Aorta (tissue), 5 donors: ENCODE measurements at regions not wholly inside any gene's neighbourhood (a gene's known extent, or its start where the extent isn't known, plus 50 kb on each side); places are given as distances from the start of the nearest gene placed in this dataset.
A peak's percentile ranks its signal among the peaks of the same experiment; 100 is the strongest.

Experiments used
- ATAC-seq: fragments of 200-7000 bp; cut with Tn5 transposase; one replicate; pipeline ENCODE4 v1.9.1; 2022; ENCODE audit warnings: moderate library complexity; ENCODE audit not compliant: low FRiP score
- DNase-seq, 2 donors: peaks; one replicate each; pipeline ENCODE4 v3.0.0-alpha.2; 2020
- H3K27ac ChIP-seq, 2 donors: one replicate each; pipeline ENCODE4 v1.5.1; 2013; ENCODE audit warnings: low read length in 2 of 2, mild to moderate bottlenecking in 2 of 2, moderate library complexity in 2 of 2, control low read depth in 1 of 2, inconsistent platforms in 1 of 2, low read depth in 1 of 2
- H3K27me3 ChIP-seq, 2 donors: one replicate each; pipeline ENCODE4 v1.6.1; 2013; ENCODE audit warnings: control low read depth in 1 of 2, low read length in 1 of 2, mild to moderate bottlenecking in 1 of 2, moderate library complexity in 1 of 2; ENCODE audit not compliant: insufficient read depth in 2 of 2, control insufficient read depth in 1 of 2
- H3K36me3 ChIP-seq, 2 donors: one replicate each; pipeline ENCODE4 v1.6.1; 2013; ENCODE audit warnings: control low read depth in 1 of 2, low read length in 1 of 2, mild to moderate bottlenecking in 1 of 2; ENCODE audit not compliant: insufficient read depth in 2 of 2, control insufficient read depth in 1 of 2
- H3K4me1 ChIP-seq, 2 donors: one replicate each; pipeline ENCODE4 v1.6.1; 2013; ENCODE audit warnings: low read length in 2 of 2, control low read depth in 1 of 2, mild to moderate bottlenecking in 1 of 2, moderate library complexity in 1 of 2; ENCODE audit not compliant: insufficient read depth in 2 of 2, control insufficient read depth in 1 of 2
- H3K4me3 ChIP-seq, 2 donors: one replicate each; pipeline ENCODE4 v1.5.1; 2013; ENCODE audit warnings: low read length in 2 of 2, control low read depth in 1 of 2, mild to moderate bottlenecking in 1 of 2
- H3K9me3 ChIP-seq: one replicate; pipeline ENCODE4 v1.6.1; 2013; ENCODE audit warnings: mild to moderate bottlenecking, low read length; ENCODE audit not compliant: control insufficient read depth
- WGBS, 2 donors: extraction: QIAGEN DNeasy Blood & Tissue Kit; methylation state at CpG; one replicate each; pipeline ENCODE4 v1.1.7; 2013; 5-methylcytosine and 5-hydroxymethylcytosine counted together
- intact Hi-C, 2 donors: fragments of 100-400 bp; cut with DNase I; formaldehyde crosslinking; loops; one replicate each; pipeline versions ENCODE4 v1.14.2 to v1.15.0; 2022
- donor health status: healthy with polysubstance abuse.
- donor health status: Bipolar disorder and iron deficiency.
- donor health status: DM: no; HTN: no; CAD: no.
- donor health status: DM: no; HTN: no; CAD: no.
- donor health status: DM: yes; HTN: yes; CAD: no.

DNA sequence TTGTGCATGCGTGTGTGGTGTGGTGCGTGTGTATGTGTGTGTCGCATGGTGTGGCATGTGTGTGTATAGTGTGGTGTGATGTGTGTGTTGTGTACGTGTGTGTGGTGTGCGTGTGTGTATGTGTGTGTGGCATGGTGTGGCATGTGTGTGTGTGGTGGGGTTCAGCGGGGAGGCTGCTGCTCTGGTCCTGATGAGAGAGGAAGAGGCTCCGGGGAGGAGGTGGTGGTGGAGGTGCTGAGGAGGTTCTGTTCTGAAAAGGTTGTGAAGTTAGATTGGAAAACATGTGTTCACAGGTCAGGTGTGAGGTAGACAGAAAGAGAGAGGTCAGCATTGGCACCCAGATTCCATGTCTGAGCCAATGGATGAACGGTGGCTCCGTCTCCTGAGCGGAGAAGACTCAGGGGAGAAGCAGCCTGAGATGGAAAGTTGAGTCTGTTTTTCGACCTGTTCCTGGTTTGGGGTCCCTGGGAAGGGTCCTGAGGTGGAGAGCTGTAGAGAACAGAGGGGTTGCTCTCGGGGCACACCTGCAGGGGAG, 67.2 kb upstream of the HDAC4 start:
- Histone ChIP-seq H3K27ac (no peak overlapping the region), H3K4me1 (no peaks in the 10 kb centered on the region), H3K4me3 (no peak overlapping the region), H3K9me3 (no peaks in the 10 kb centered on the region), H3K36me3 (no peaks in the 10 kb centered on the region), H3K27me3 (no peaks in the 10 kb centered on the region)
- DNase-seq: peak in 1 of 2 donors; percentile 24
- intact Hi-C loops: loop anchor here in 1 of 2 donors (10.0 kb wide), 1 partner anchor 557 kb away; the partner anchor contains the start of gene NDUFA10
- WGBS, 2 donors: 92 to 96% methylated on average over 12 of the region's 12 CpGs
- ATAC-seq: no peak

DNA sequence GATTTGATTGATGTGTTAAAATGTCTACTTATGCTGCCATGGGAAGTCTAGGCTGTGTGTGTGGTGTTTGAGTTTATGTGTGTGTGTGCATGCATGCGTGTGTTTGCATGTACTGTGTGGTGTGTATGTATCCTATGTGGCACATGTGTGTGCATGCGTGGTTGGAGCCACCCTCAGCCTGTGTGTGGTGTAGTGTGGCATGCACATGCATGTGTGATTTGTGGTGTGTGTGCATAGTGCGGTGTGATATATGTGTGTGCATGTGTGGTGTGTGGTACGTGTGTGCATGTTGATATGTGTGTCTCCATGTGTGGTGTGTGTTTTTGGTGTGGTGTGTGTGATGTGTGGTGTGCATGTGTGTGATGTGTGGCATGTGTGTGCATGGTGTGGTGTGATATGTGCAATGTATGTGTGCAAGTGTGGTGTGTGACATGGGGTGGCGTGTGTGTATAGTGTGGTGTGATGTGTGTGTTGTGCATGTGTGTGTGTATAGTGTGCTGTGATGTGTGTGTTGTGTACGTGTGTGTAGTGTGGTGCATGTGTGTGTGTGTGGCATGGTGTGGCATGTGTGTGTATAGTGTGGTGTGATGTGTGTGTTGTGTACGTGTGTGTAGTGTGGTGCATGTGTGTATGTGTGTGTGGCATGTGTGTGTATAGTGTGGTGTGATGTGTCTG, 66.6 kb upstream of the HDAC4 start:
- no peak for DNase-seq
- intact Hi-C loops: loop anchor here in 1 of 2 donors (10.0 kb wide), 1 partner anchor 557 kb away; the partner anchor contains the start of gene NDUFA10
- WGBS, 2 donors: 95% methylated on average over 7 of the region's 7 CpGs

DNA sequence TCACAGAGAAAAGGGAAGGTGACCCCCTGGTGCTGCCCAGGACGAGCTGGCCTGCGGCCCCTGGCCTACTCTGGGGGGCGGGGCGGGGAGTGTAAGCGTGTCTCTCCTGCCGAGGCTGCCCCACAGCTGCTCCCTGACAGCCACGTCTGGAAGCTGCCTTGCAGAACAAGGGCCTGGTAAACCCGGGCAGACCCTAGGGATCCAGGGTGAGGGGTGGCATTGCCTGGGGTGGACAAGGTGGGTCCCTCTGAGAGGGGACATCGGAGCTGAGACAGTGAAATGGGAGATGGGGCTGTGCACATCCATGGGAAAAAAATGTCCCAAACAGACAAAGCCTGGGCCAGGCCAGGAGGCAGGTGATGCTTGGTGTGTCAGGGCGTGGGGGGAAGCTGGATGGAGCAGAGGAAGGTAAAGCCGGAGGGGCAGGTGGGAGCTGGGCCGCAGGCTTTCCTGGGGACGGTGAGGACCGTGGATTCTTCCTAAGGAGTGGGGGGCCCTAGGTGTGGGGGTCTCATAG, 66.0 kb upstream of the HDAC4 start:
- Histone ChIP-seq H3K27me3 (no peaks in the 10 kb centered on the region), H3K27ac (no peak overlapping the region), H3K36me3 (no peaks in the 10 kb centered on the region), H3K4me3 (no peak overlapping the region), H3K4me1 (no peaks in the 10 kb centered on the region), H3K9me3 (no peaks in the 10 kb centered on the region)
- intact Hi-C loops: loop anchor here in 1 of 2 donors (10.0 kb wide), 1 partner anchor 558 kb away; the partner anchor contains the start of gene NDUFA10
- peak; percentile 44 to 62 for DNase-seq
- 89 to 92% methylated on average over 14 of the region's 14 CpGs for WGBS, 2 donors
- ATAC-seq: no peak

More for the DNA sequence above, 66.6 kb upstream of the HDAC4 start:
- H3K27me3 ChIP-seq: no peaks in the 10 kb centered on the region
- no peaks in the 10 kb centered on the region for H3K9me3 ChIP-seq
- no peaks in the 10 kb centered on the region for H3K36me3 ChIP-seq
- no peaks in the 10 kb centered on the region for H3K4me1 ChIP-seq
- H3K4me3 ChIP-seq: no peak overlapping the region
- H3K27ac ChIP-seq: no peak overlapping the region
- no peak for ATAC-seq

DNA sequence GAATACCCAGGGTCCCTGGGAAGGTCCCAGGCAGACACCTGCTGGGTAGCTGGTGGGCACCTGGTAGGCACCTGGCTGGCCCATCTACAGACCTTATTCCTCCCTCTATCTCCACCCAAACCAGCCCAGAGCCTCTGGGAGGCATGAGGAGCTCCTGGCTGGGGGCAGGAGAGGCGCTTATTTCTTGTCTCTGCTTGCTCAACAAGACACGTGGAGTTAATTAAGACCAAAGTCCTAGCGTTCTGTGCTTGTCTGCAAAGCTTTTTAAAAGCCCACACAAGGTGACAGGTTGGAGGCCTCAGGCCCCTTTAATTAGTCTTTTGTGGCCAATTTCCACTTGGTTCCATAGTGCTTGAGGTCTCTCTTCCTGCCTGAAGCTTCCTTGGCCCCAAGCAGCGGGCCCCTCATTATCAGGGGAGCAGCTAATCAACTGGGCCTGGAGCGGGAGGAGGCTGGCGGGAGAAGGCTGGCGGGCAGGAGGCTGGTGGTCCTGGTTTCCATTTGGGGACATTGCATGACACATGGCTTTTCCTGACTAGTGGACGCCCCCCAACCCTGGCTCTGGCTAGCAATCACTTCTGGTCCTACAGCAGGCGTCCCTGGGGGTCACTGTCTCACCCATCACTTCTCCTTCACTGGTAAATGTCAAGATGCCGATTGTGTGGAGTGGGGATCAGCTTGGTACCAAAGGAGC, 65.4 kb upstream of the HDAC4 start:
- H3K27me3 ChIP-seq: no peaks in the 10 kb centered on the region
- no peaks in the 10 kb centered on the region for H3K36me3 ChIP-seq
- ATAC-seq: no peak
- H3K27ac ChIP-seq: no peak overlapping the region
- no peak overlapping the region for H3K4me3 ChIP-seq
- intact Hi-C loops: loop anchor here in 1 of 2 donors (10.0 kb wide), 1 partner anchor 559 kb away; the partner anchor contains the start of gene NDUFA10
- 87 to 94% methylated on average over 10 of the region's 10 CpGs for WGBS, 2 donors
- no peaks in the 10 kb centered on the region for H3K4me1 ChIP-seq
- peak in 1 of 2 donors; percentile 38 for DNase-seq
- H3K9me3 ChIP-seq: no peaks in the 10 kb centered on the region

DNA sequence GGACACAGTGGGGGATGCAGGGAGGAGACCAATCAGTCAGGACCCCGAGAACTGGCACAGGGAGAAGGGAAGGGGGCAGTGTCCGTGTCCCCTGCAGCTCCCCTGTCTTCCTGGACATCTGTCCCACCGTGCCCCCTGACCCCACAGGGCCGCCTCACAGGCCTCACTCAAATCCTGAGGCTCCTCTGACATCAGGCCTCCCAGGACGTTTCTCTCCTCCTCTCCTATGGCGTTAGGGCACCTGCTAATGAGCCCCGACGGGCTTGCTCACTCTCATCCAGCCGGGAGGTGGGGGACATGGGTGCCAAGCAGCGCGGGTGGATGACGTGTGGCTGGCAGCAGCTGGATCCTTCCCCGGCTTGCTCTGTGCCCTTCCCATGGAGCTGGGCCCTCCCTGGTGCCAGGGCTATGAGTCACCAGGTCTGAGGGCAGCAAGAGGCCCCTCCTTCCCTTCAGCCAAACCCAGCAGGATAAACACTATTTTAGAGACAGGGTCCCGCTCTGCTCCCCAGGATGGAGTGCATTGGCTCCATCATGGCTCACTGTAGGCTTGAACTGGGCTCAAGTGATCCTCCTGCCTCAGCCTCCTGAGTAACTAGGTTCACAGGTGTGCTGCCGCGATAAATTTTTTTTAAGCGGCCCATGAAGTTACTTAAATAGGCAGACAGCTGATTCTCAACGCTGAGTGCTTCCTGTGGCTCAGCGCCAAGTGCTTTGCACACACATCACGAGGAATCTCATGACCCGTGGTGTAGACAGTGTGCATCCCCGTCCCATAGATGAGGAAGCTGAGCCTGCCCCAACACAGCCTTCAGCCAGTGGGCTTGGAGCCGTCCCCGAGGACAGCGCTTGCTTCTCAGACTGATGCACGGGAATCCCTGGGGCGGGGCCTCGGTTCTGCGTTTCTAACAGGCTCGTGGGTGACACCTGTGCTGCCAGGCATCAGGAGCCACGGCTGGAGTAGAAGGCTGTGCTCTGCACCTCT, 64.5 kb upstream of the HDAC4 start:
- Histone ChIP-seq H3K9me3 (no peaks in the 10 kb centered on the region), H3K36me3 (no peaks in the 10 kb centered on the region), H3K27ac (no peak overlapping the region), H3K27me3 (no peaks in the 10 kb centered on the region), H3K4me3 (no peak overlapping the region), H3K4me1 (no peaks in the 10 kb centered on the region)
- 52 to 53% methylated on average over 29 to 31 of the region's 31 CpGs for WGBS, 2 donors
- ATAC-seq: peak; percentile 75
- intact Hi-C loops: loop anchor here in 1 of 2 donors (10.0 kb wide), 1 partner anchor 559 kb away; the partner anchor contains the start of gene NDUFA10
- DNase-seq: peak; percentile 93 to 94

- H3K36me3 ChIP-seq: no peaks in the 10 kb centered on the region
- H3K27ac ChIP-seq: no peak overlapping the region
- intact Hi-C loops: loop anchor here in 1 of 2 donors (10.0 kb wide), 1 partner anchor 560 kb away; the partner anchor contains the start of gene NDUFA10
- no peak for ATAC-seq
- no peaks in the 10 kb centered on the region for H3K9me3 ChIP-seq
- DNase-seq: peak; percentile 54 to 77
- no peaks in the 10 kb centered on the region for H3K4me1 ChIP-seq
- WGBS, 2 donors: 93 to 95% methylated on average over 21 of the region's 21 CpGs
- H3K27me3 ChIP-seq: no peaks in the 10 kb centered on the region
- H3K4me3 ChIP-seq: no peak overlapping the region
Measured at GRCh38 chr2:239464166-239465016, 63.6 kb upstream of the HDAC4 start.

- no peak overlapping the region for H3K27ac ChIP-seq
- intact Hi-C loops: loop anchor here in 1 of 2 donors (10.0 kb wide), 1 partner anchor 561 kb away; the partner anchor contains the start of gene NDUFA10
- no peak for ATAC-seq
Measured at GRCh38 chr2:239463541-239464165, 62.8 kb upstream of the HDAC4 start.

More at GRCh38 chr2:239463541-239464165, 62.8 kb upstream of the HDAC4 start:
- no peaks in the 10 kb centered on the region for H3K9me3 ChIP-seq
- no peaks in the 10 kb centered on the region for H3K4me1 ChIP-seq
- no peak overlapping the region for H3K4me3 ChIP-seq
- DNase-seq: peak; percentile 51 to 73
- H3K27me3 ChIP-seq: no peaks in the 10 kb centered on the region
- H3K36me3 ChIP-seq: no peaks in the 10 kb centered on the region
- WGBS, 2 donors: 83 to 86% methylated on average over 16 of the region's 16 CpGs
